GM12878 (cell line): ENCODE measurements at regions not wholly inside any gene's neighbourhood (a gene's known extent, or its start where the extent isn't known, plus 50 kb on each side); places are given as distances from the start of the nearest gene placed in this dataset.

Source experiments
- ATAC-seq: fragments of 200-7000 bp; cut with Tn5 transposase; 3 replicates; pipeline ENCODE4 v1.9.1; 2020; ENCODE audit warnings: mild to moderate bottlenecking, moderate library complexity
- BruUV-seq: library from RNA; stranded (reverse); fragments of 400-500 nt; replicated peaks from 2 replicates; lab custom pipeline; 2021; lab: Mats Ljungman, UMichigan
- CTCF ChIA-PET: fragments of 300-600 bp; sonication (Branson Sonifier 250); formaldehyde crosslinking; extraction: SDS; loops from one replicate; lab custom pipeline; 2021; ENCODE audit warnings: inconsistent platforms; lab: Yijun Ruan, JAX
- POLR2A ChIA-PET: fragments of 350-600 bp; formaldehyde crosslinking; extraction: SDS; loops from one replicate; lab custom pipeline; 2021; ENCODE audit warnings: inconsistent platforms; lab: Charles Lee
- RAD21 ChIA-PET: fragments of 300-600 bp; sonication (Branson Sonifier 250); formaldehyde crosslinking; loops from one replicate; lab custom pipeline; 2023; ENCODE audit warnings: antibody characterized with exemption; ENCODE audit not compliant: unreplicated experiment; lab: Charles Lee
- SMC1A ChIA-PET: fragments of 300-600 bp; sonication (Branson Sonifier 250); formaldehyde crosslinking; loops from one replicate; lab custom pipeline; 2023; ENCODE audit not compliant: unreplicated experiment, uncharacterized antibody; lab: Charles Lee
- DNase-seq: peaks from one replicate; pipeline ENCODE4 v3.0.0-alpha.2; 2011; ENCODE audit warnings: low read depth, low spot score
- FAIRE-seq: peaks from 3 replicates; lab custom pipeline; 2011; peaks lifted over from hg19 to GRCh38; lab: Jason Lieb, UNC
- H2AFZ ChIP-seq: 2 replicates; pipeline ENCODE4 v1.6.0; 2011; ENCODE audit warnings: low read depth, low read length, control low read depth; ENCODE audit not compliant: control insufficient read depth
- H3K27ac ChIP-seq: 2 replicates; pipeline ENCODE4 v1.5.1; 2011; ENCODE audit warnings: control low read depth; ENCODE audit not compliant: control insufficient read depth, insufficient read depth
- H3K27me3 ChIP-seq, 2 experiments: replicated peaks in 1 of 2; 2 replicates each; pipeline versions ENCODE4 v1.6.0 to v1.6.1; 2011; ENCODE audit warnings: low read length in 1 of 2; ENCODE audit not compliant: control insufficient read depth in 2 of 2, insufficient read depth in 2 of 2
- H3K36me3 ChIP-seq, 2 experiments: 2 replicates each; pipeline ENCODE4 v1.5.1; 2011; ENCODE audit warnings: low read length in 1 of 2; ENCODE audit not compliant: control insufficient read depth in 2 of 2, insufficient read depth in 2 of 2
- H3K4me1 ChIP-seq: 2 replicates; pipeline ENCODE4 v1.6.1; 2011; ENCODE audit warnings: mild to moderate bottlenecking, low read length, moderate library complexity, mixed read lengths; ENCODE audit not compliant: control insufficient read depth, insufficient read depth
- H3K4me2 ChIP-seq: 2 replicates; pipeline ENCODE4 v1.6.0; 2011; ENCODE audit warnings: control low read depth; ENCODE audit not compliant: control insufficient read depth, insufficient read depth
- H3K4me3 ChIP-seq: fragments of 200-600 bp; sonication (generic); 2 replicates; pipeline ENCODE4 v1.5.1; 2016
- H3K79me2 ChIP-seq: 2 replicates; pipeline ENCODE4 v1.6.0; 2011; ENCODE audit warnings: low read length; ENCODE audit not compliant: control insufficient read depth, insufficient read depth
- H3K9ac ChIP-seq: 2 replicates; pipeline ENCODE4 v1.8.0; 2011; ENCODE audit warnings: low read length, control low read depth, mixed read lengths; ENCODE audit not compliant: control insufficient read depth, insufficient read depth
- H3K9me3 ChIP-seq: replicated peaks from 3 replicates; pipeline ENCODE4 v1.5.1; 2011; ENCODE audit warnings: mild to moderate bottlenecking, low read length; ENCODE audit not compliant: control insufficient read depth, insufficient read depth
- H4K20me1 ChIP-seq: 2 replicates; pipeline ENCODE4 v1.6.0; 2011; ENCODE audit not compliant: control insufficient read depth, insufficient read depth
- HDAC2 ChIP-seq: fragments of 200-600 bp; sonication (generic); IDR thresholded peaks from 2 replicates; pipeline ENCODE4 v1.6.1; 2017
- MEF2B ChIP-seq: fragments of 450-650 bp; IDR thresholded peaks from 2 replicates; pipeline ENCODE4 v1.6.1; 2018; ENCODE audit warnings: mild to moderate bottlenecking, moderate library complexity; ENCODE audit not compliant: partially characterized antibody, poor library complexity, severe bottlenecking
- RAD51 ChIP-seq: fragments of 450-650 bp; IDR thresholded peaks from 2 replicates; pipeline ENCODE4 v1.6.1; 2016; ENCODE audit warnings: moderate library complexity, mild to moderate bottlenecking, inconsistent platforms
- SMAD5 ChIP-seq: IDR thresholded peaks from 2 replicates; pipeline ENCODE4 v1.6.1; 2016; ENCODE audit warnings: antibody characterized with exemption, low read depth
- ZBED1 ChIP-seq: IDR thresholded peaks from 2 replicates; pipeline ENCODE4 v1.6.1; 2016; ENCODE audit warnings: borderline replicate concordance
- ZNF207 ChIP-seq: fragments of 450-650 bp; IDR thresholded peaks from 2 replicates; pipeline ENCODE4 v1.6.1; 2014; ENCODE audit warnings: antibody characterized with exemption, mild to moderate bottlenecking, borderline replicate concordance
- ZZZ3 ChIP-seq: IDR thresholded peaks from 2 replicates; pipeline ENCODE4 v1.6.1; 2011; ENCODE audit warnings: low read depth; ENCODE audit not compliant: control insufficient read depth, insufficient read length
- WGBS: methylation state at CpG from one replicate; pipeline ENCODE4 v1.1.6; 2016; ENCODE audit warnings: low lambda C conversion rate; ENCODE audit not compliant: insufficient replicate concordance, insufficient coverage; ENCODE audit errors: missing lambda C conversion rate; 5-methylcytosine and 5-hydroxymethylcytosine counted together
- in situ Hi-C: fragments of 300-500 bp; cut with MboI; formaldehyde crosslinking; loops from 9 replicates; pipeline ENCODE4 v1.14.3; 2018; ENCODE audit warnings: mixed read lengths
- intact Hi-C: fragments of 100-400 bp; cut with micrococcal nuclease; formaldehyde crosslinking; loops from one replicate; pipeline ENCODE4 v1.14.2; 2022; ENCODE audit not compliant: unreplicated experiment
- TF ChIP-seq, protein P1 (sequence below): fragments of 450-650 bp; IDR thresholded peaks from 2 replicates; pipeline ENCODE4 v1.6.1; 2017; ENCODE audit warnings: borderline replicate concordance
- TF ChIP-seq, protein P2 (sequence below): IDR thresholded peaks from 2 replicates; pipeline ENCODE4 v1.6.1; 2011; ENCODE audit warnings: borderline replicate concordance, low read depth, mild to moderate bottlenecking, moderate library complexity, low read length; ENCODE audit not compliant: insufficient read depth, poor library complexity, severe bottlenecking
- TF ChIP-seq, protein P3 (sequence below): fragments of 450-650 bp; IDR thresholded peaks from 2 replicates; pipeline ENCODE4 v1.6.1; 2017; ENCODE audit warnings: antibody characterized with exemption, mild to moderate bottlenecking, moderate library complexity

DNA sequence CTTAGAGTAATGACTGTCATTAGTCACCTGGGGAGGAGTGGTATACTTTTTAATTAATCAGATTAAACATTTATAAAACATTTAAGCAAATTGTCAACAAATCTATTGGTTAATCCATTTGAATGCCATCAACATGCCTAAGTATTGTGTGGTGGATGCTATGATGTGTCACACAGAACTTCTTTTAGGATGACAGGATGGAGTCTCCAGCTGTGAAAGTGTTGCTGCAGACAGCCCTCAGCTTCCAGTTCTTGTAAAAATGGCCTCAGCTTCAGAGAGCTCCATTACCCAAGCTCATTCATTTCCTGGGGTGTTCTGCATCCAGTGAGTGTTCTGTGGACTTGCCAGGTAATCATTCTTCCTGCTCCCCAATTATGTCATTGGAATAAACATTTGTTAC lies 74.3 kb upstream of the CLNK start (continued):
- TF ChIP-seq, protein P1, sequence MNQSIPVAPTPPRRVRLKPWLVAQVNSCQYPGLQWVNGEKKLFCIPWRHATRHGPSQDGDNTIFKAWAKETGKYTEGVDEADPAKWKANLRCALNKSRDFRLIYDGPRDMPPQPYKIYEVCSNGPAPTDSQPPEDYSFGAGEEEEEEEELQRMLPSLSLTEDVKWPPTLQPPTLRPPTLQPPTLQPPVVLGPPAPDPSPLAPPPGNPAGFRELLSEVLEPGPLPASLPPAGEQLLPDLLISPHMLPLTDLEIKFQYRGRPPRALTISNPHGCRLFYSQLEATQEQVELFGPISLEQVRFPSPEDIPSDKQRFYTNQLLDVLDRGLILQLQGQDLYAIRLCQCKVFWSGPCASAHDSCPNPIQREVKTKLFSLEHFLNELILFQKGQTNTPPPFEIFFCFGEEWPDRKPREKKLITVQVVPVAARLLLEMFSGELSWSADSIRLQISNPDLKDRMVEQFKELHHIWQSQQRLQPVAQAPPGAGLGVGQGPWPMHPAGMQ: no peak
- no peak for TF ChIP-seq ZNF207

DNA sequence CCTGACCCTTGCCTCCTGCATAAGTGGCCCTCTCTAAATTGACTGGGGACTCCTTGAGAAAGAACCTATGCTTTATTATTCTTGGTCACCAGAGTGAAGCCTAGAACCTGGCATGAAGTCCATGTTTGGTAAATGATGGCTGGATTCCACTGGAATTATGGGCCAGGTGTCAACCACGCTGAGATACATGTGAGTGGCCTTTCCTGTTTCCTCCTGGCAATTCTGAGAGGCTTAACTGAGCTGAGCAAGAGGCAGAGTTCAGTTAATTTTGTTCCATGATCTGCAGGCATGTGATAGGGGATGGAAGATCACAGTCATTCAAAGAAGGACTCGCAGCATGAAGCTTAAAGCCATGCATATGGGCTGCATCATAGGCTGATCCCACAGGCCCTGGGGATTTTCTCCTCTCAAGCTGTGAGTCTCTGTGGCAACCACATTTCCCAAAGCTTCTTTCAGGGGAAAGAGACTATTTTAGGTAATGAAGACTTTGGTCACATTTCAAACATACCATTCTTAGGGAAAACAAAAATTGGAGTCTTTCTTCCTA lies 69.4 kb upstream of the CLNK start:
- no peak overlapping the region for H3K9ac ChIP-seq
- FAIRE-seq (no peak), ATAC-seq (0 out of 3 replicates have a peak, but pooled peaks have one; percentile 18), DNase-seq (no peak)
- SMC1A ChIA-PET: interaction anchor here (0.7 to 1.4 kb wide), 6 partner anchors 9 to 346 kb away, joined by 3 to 5 read pairs (median 3); no protein-coding TSS in a partner anchor
- H3K36me3 ChIP-seq: no peaks in the 10 kb centered on the region
- TF ChIP-seq, protein P2, sequence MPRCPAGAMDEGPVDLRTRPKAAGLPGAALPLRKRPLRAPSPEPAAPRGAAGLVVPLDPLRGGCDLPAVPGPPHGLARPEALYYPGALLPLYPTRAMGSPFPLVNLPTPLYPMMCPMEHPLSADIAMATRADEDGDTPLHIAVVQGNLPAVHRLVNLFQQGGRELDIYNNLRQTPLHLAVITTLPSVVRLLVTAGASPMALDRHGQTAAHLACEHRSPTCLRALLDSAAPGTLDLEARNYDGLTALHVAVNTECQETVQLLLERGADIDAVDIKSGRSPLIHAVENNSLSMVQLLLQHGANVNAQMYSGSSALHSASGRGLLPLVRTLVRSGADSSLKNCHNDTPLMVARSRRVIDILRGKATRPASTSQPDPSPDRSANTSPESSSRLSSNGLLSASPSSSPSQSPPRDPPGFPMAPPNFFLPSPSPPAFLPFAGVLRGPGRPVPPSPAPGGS: no peak
- TF ChIP-seq RAD51: no peak
- TF ChIP-seq MEF2B: peak; percentile 28
- no peak for TF ChIP-seq HDAC2
- no peak for TF ChIP-seq ZZZ3
- TF ChIP-seq, protein P3, sequence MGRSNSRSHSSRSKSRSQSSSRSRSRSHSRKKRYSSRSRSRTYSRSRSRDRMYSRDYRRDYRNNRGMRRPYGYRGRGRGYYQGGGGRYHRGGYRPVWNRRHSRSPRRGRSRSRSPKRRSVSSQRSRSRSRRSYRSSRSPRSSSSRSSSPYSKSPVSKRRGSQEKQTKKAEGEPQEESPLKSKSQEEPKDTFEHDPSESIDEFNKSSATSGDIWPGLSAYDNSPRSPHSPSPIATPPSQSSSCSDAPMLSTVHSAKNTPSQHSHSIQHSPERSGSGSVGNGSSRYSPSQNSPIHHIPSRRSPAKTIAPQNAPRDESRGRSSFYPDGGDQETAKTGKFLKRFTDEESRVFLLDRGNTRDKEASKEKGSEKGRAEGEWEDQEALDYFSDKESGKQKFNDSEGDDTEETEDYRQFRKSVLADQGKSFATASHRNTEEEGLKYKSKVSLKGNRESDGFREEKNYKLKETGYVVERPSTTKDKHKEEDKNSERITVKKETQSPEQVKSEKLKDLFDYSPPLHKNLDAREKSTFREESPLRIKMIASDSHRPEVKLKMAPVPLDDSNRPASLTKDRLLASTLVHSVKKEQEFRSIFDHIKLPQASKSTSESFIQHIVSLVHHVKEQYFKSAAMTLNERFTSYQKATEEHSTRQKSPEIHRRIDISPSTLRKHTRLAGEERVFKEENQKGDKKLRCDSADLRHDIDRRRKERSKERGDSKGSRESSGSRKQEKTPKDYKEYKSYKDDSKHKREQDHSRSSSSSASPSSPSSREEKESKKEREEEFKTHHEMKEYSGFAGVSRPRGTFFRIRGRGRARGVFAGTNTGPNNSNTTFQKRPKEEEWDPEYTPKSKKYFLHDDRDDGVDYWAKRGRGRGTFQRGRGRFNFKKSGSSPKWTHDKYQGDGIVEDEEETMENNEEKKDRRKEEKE: no peak
- no peak for TF ChIP-seq SMAD5
- TF ChIP-seq ZBED1: no peak
- no peaks in the 10 kb centered on the region for H3K79me2 ChIP-seq
- CTCF ChIA-PET: no interaction called here
- intact Hi-C loops: no loop called here
- H3K9me3 ChIP-seq: no peaks in the 10 kb centered on the region; the same call in 2 of the 3 replicates
- in situ Hi-C loops: no loop called here
- H2AFZ ChIP-seq: no peak overlapping the region; the same call in 1 of the 2 replicates
- no peaks in the 10 kb centered on the region for H4K20me1 ChIP-seq
- no peak overlapping the region for H3K4me3 ChIP-seq
- H3K27ac ChIP-seq: no peak overlapping the region
- POLR2A ChIA-PET: no interaction called here
- H3K4me1 ChIP-seq: no peaks in the 10 kb centered on the region
- 60% methylated on average over 2 of the region's 2 CpGs for WGBS
- H3K27me3 ChIP-seq: no peaks in the 10 kb centered on the region
- H3K4me2 ChIP-seq: no peak overlapping the region
- RAD21 ChIA-PET: interaction anchor here (1.2 kb wide), 1 partner anchor 21 kb away, joined by 4 read pairs; no protein-coding TSS in a partner anchor
- BruUV-seq: no TSS peak
